ENCODE measurements at regions not wholly inside any gene's neighbourhood (a gene's known extent, or its start where the extent isn't known, plus 50 kb on each side); places are given as distances from the start of the nearest gene placed in this dataset.

GRCh38 chr7:19932549-19933249 is 159.3 kb upstream of the TMEM196 start:
- ATAC-seq (no peak), DNase-seq (no peak)
- ChIA-PET CTCF (no interaction called here), POLR2A (no interaction called here)
- no peaks in the 10 kb centered on the region for H3K36me3 Mint-ChIP-seq (ENCODE audit: low read depth)
- no peak overlapping the region for H3K4me3 Mint-ChIP-seq
- no peaks in the 10 kb centered on the region for H3K4me1 Mint-ChIP-seq (ENCODE audit: low read depth)
- no peak overlapping the region for H3K27ac Mint-ChIP-seq
- peaks cover 10% of the 10 kb centered on the region for H3K9me3 Mint-ChIP-seq (ENCODE audit: insufficient read depth)
- H3K27me3 Mint-ChIP-seq (ENCODE audit: low read depth) = no peaks in the 10 kb centered on the region

GRCh38 chr7:19930851-19931250 is 157.4 kb upstream of the TMEM196 start:
- ChIA-PET CTCF (no interaction called here), POLR2A (no interaction called here)
- DNase-seq (no peak), ATAC-seq (no peak)
- Mint-ChIP-seq H3K36me3 (ENCODE audit: low read depth) (no peaks in the 10 kb centered on the region), H3K27ac (no peak overlapping the region), H3K9me3 (ENCODE audit: insufficient read depth) (peaks cover 5% of the 10 kb centered on the region), H3K27me3 (ENCODE audit: low read depth) (no peaks in the 10 kb centered on the region), H3K4me3 (no peak overlapping the region), H3K4me1 (ENCODE audit: low read depth) (no peaks in the 10 kb centered on the region)

GRCh38 chr7:19930051-19930450 is 156.6 kb upstream of the TMEM196 start:
- H3K27me3 Mint-ChIP-seq (ENCODE audit: low read depth) = no peaks in the 10 kb centered on the region
- no peaks in the 10 kb centered on the region for H3K9me3 Mint-ChIP-seq (ENCODE audit: insufficient read depth)
- POLR2A ChIA-PET = no interaction called here
- DNase-seq = no peak
- H3K4me1 Mint-ChIP-seq (ENCODE audit: low read depth) = no peaks in the 10 kb centered on the region
- no peaks in the 10 kb centered on the region for H3K36me3 Mint-ChIP-seq (ENCODE audit: low read depth)
- CTCF ChIA-PET = no interaction called here
- no peak overlapping the region for H3K27ac Mint-ChIP-seq
- no peak for ATAC-seq
- H3K4me3 Mint-ChIP-seq = no peak overlapping the region

GRCh38 chr7:19928247-19928646 is 154.8 kb upstream of the TMEM196 start:
- no peak overlapping the region for H3K4me3 Mint-ChIP-seq
- H3K27ac Mint-ChIP-seq = no peak overlapping the region
- H3K4me1 Mint-ChIP-seq (ENCODE audit: low read depth) = no peaks in the 10 kb centered on the region
- no peaks in the 10 kb centered on the region for H3K9me3 Mint-ChIP-seq (ENCODE audit: insufficient read depth)
- no peak for DNase-seq
- no peaks in the 10 kb centered on the region for H3K27me3 Mint-ChIP-seq (ENCODE audit: low read depth)
- no peak for ATAC-seq
- ChIA-PET CTCF (interaction anchor here (0.6 kb wide), 1 partner anchor 219 kb away, joined by 3 read pairs; no protein-coding TSS in a partner anchor), POLR2A (no interaction called here)
- H3K36me3 Mint-ChIP-seq (ENCODE audit: low read depth) = no peaks in the 10 kb centered on the region

GRCh38 chr7:19920705-19921104 is 147.3 kb upstream of the TMEM196 start:
- H3K36me3 Mint-ChIP-seq (ENCODE audit: low read depth) = no peaks in the 10 kb centered on the region
- no peak overlapping the region for H3K27ac Mint-ChIP-seq
- H3K27me3 Mint-ChIP-seq (ENCODE audit: low read depth) = no peaks in the 10 kb centered on the region
- no peaks in the 10 kb centered on the region for H3K4me1 Mint-ChIP-seq (ENCODE audit: low read depth)
- H3K9me3 Mint-ChIP-seq (ENCODE audit: insufficient read depth) = no peaks in the 10 kb centered on the region
- H3K4me3 Mint-ChIP-seq = no peak overlapping the region
- ATAC-seq = no peak
- no peak for DNase-seq
- CTCF ChIA-PET = no interaction called here
- POLR2A ChIA-PET = no interaction called here

- no peaks in the 10 kb centered on the region for H3K27me3 Mint-ChIP-seq (ENCODE audit: low read depth)
- H3K36me3 Mint-ChIP-seq (ENCODE audit: low read depth) = no peaks in the 10 kb centered on the region
- H3K4me3 Mint-ChIP-seq = no peak overlapping the region
- no peak for DNase-seq
- ChIA-PET CTCF (no interaction called here), POLR2A (no interaction called here)
- no peaks in the 10 kb centered on the region for H3K9me3 Mint-ChIP-seq (ENCODE audit: insufficient read depth)
- no peak overlapping the region for H3K27ac Mint-ChIP-seq
- H3K4me1 Mint-ChIP-seq (ENCODE audit: low read depth) = no peaks in the 10 kb centered on the region
- ATAC-seq = no peak
These were observed 146.7 kb upstream of the TMEM196 start for GRCh38 chr7:19920166-19920565.

GRCh38 chr7:19919261-19920095 is 146.1 kb upstream of the TMEM196 start:
- CTCF ChIA-PET = no interaction called here
- H3K4me3 Mint-ChIP-seq = no peak overlapping the region
- POLR2A ChIA-PET = no interaction called here
- no peaks in the 10 kb centered on the region for H3K9me3 Mint-ChIP-seq (ENCODE audit: insufficient read depth)
- no peak for ATAC-seq
- no peaks in the 10 kb centered on the region for H3K4me1 Mint-ChIP-seq (ENCODE audit: low read depth)
- H3K27me3 Mint-ChIP-seq (ENCODE audit: low read depth) = no peaks in the 10 kb centered on the region
- no peak overlapping the region for H3K27ac Mint-ChIP-seq
- no peaks in the 10 kb centered on the region for H3K36me3 Mint-ChIP-seq (ENCODE audit: low read depth)
- DNase-seq = no peak

GRCh38 chr7:19916046-19916445 is 142.6 kb upstream of the TMEM196 start:
- no peaks in the 10 kb centered on the region for H3K4me1 Mint-ChIP-seq (ENCODE audit: low read depth)
- CTCF ChIA-PET = no interaction called here
- ATAC-seq (no peak), DNase-seq (no peak)
- no peak overlapping the region for H3K27ac Mint-ChIP-seq
- H3K4me3 Mint-ChIP-seq = no peak overlapping the region
- H3K27me3 Mint-ChIP-seq (ENCODE audit: low read depth) = no peaks in the 10 kb centered on the region
- no peaks in the 10 kb centered on the region for H3K36me3 Mint-ChIP-seq (ENCODE audit: low read depth)
- POLR2A ChIA-PET = no interaction called here
- no peaks in the 10 kb centered on the region for H3K9me3 Mint-ChIP-seq (ENCODE audit: insufficient read depth)

GRCh38 chr7:19915596-19915995 is 142.2 kb upstream of the TMEM196 start:
- ATAC-seq = no peak
- Mint-ChIP-seq H3K9me3 (ENCODE audit: insufficient read depth) (no peaks in the 10 kb centered on the region), H3K4me3 (no peak overlapping the region), H3K4me1 (ENCODE audit: low read depth) (no peaks in the 10 kb centered on the region), H3K36me3 (ENCODE audit: low read depth) (no peaks in the 10 kb centered on the region), H3K27ac (no peak overlapping the region), H3K27me3 (ENCODE audit: low read depth) (no peaks in the 10 kb centered on the region)
- ChIA-PET POLR2A (no interaction called here), CTCF (no interaction called here)
- DNase-seq = no peak

GRCh38 chr7:19914866-19915265 is 141.4 kb upstream of the TMEM196 start:
- H3K27ac Mint-ChIP-seq = no peak overlapping the region
- H3K9me3 Mint-ChIP-seq (ENCODE audit: insufficient read depth) = no peaks in the 10 kb centered on the region
- ChIA-PET CTCF (no interaction called here), POLR2A (no interaction called here)
- no peaks in the 10 kb centered on the region for H3K27me3 Mint-ChIP-seq (ENCODE audit: low read depth)
- ATAC-seq = no peak
- no peak for DNase-seq
- no peak overlapping the region for H3K4me3 Mint-ChIP-seq
- H3K36me3 Mint-ChIP-seq (ENCODE audit: low read depth) = no peaks in the 10 kb centered on the region
- H3K4me1 Mint-ChIP-seq (ENCODE audit: low read depth) = no peaks in the 10 kb centered on the region

GRCh38 chr7:19900118-19900517 is 126.7 kb upstream of the TMEM196 start:
- H3K4me1 Mint-ChIP-seq (ENCODE audit: low read depth) = no peaks in the 10 kb centered on the region
- no peaks in the 10 kb centered on the region for H3K9me3 Mint-ChIP-seq (ENCODE audit: insufficient read depth)
- no peak overlapping the region for H3K27ac Mint-ChIP-seq

GRCh38 chr7:19899529-19899928 is 126.1 kb upstream of the TMEM196 start:
- CTCF ChIA-PET = no interaction called here
- Mint-ChIP-seq H3K4me3 (no peak overlapping the region), H3K4me1 (ENCODE audit: low read depth) (no peaks in the 10 kb centered on the region), H3K27me3 (ENCODE audit: low read depth) (no peaks in the 10 kb centered on the region), H3K27ac (no peak overlapping the region), H3K9me3 (ENCODE audit: insufficient read depth) (no peaks in the 10 kb centered on the region), H3K36me3 (ENCODE audit: low read depth) (no peaks in the 10 kb centered on the region)
- POLR2A ChIA-PET = no interaction called here
- ATAC-seq = no peak
- no peak for DNase-seq

More at GRCh38 chr7:19900118-19900517, 126.7 kb upstream of the TMEM196 start:
- ATAC-seq (no peak), DNase-seq (no peak)
- ChIA-PET POLR2A (no interaction called here), CTCF (no interaction called here)
- Mint-ChIP-seq H3K4me3 (no peak overlapping the region), H3K36me3 (ENCODE audit: low read depth) (no peaks in the 10 kb centered on the region), H3K27me3 (ENCODE audit: low read depth) (no peaks in the 10 kb centered on the region)
